GM23248 (cell line): ENCODE measurements at regions not wholly inside any gene's neighbourhood (a gene's known extent, or its start where the extent isn't known, plus 50 kb on each side); places are given as distances from the start of the nearest gene placed in this dataset.

Source experiments
- DNase-seq: peaks from one replicate; pipeline ENCODE4 v3.0.0-alpha.2; 2015
- H2AFZ ChIP-seq: fragments of 200-600 bp; sonication (generic); 2 replicates; pipeline ENCODE4 v1.6.1; 2016; ENCODE audit warnings: antibody characterized with exemption
- H3F3A ChIP-seq: fragments of 200-600 bp; sonication (generic); 2 replicates; pipeline ENCODE4 v1.6.1; 2016; ENCODE audit warnings: mild to moderate bottlenecking, antibody characterized with exemption, mixed run types; ENCODE audit not compliant: insufficient read depth
- H3K27ac ChIP-seq: fragments of 200-600 bp; sonication (generic); 2 replicates; pipeline ENCODE4 v1.5.1; 2016; ENCODE audit warnings: mild to moderate bottlenecking
- H3K27me3 ChIP-seq: fragments of 200-600 bp; sonication (generic); replicated peaks from 2 replicates; pipeline ENCODE4 v1.6.1; 2016; ENCODE audit warnings: mild to moderate bottlenecking; ENCODE audit not compliant: insufficient read depth
- H3K36me3 ChIP-seq: fragments of 200-600 bp; sonication (generic); 2 replicates; pipeline ENCODE4 v1.6.1; 2016; ENCODE audit warnings: low read depth, mild to moderate bottlenecking
- H3K4me1 ChIP-seq: fragments of 200-600 bp; sonication (generic); 2 replicates; pipeline ENCODE4 v1.6.1; 2016; ENCODE audit warnings: mild to moderate bottlenecking; ENCODE audit not compliant: insufficient read depth
- H3K4me2 ChIP-seq: fragments of 200-600 bp; sonication (generic); one replicate; pipeline ENCODE4 v1.6.1; 2016; ENCODE audit warnings: mild to moderate bottlenecking; ENCODE audit not compliant: unreplicated experiment
- H3K4me3 ChIP-seq: fragments of 200-600 bp; sonication (generic); 2 replicates; pipeline ENCODE4 v1.5.1; 2016; ENCODE audit warnings: mild to moderate bottlenecking
- H3K79me2 ChIP-seq: fragments of 200-600 bp; sonication (generic); 2 replicates; pipeline ENCODE4 v1.6.1; 2016; ENCODE audit warnings: mild to moderate bottlenecking; ENCODE audit not compliant: insufficient read depth
- H3K9ac ChIP-seq: fragments of 200-600 bp; sonication (generic); 2 replicates; pipeline ENCODE4 v1.6.1; 2016; ENCODE audit warnings: mild to moderate bottlenecking
- H3K9me2 ChIP-seq: fragments of 200-600 bp; sonication (generic); 2 replicates; pipeline ENCODE4 v1.6.1; 2016; ENCODE audit warnings: mixed run types, mild to moderate bottlenecking, moderate library complexity; ENCODE audit not compliant: insufficient read depth
- H3K9me3 ChIP-seq: fragments of 200-600 bp; sonication (generic); one replicate; pipeline ENCODE4 v1.6.1; 2017; ENCODE audit warnings: low read depth
- H4K20me1 ChIP-seq: fragments of 200-600 bp; sonication (generic); 2 replicates; pipeline ENCODE4 v1.6.0; 2016; ENCODE audit not compliant: insufficient read depth
- EZH2 ChIP-seq: fragments of 200-600 bp; sonication (generic); IDR thresholded peaks from 2 replicates; pipeline ENCODE4 v1.6.1; 2018; ENCODE audit warnings: antibody characterized with exemption, mild to moderate bottlenecking; ENCODE audit not compliant: insufficient read depth, poor library complexity, severe bottlenecking
- EZH2phosphoT487 ChIP-seq: fragments of 200-600 bp; sonication (generic); IDR thresholded peaks from 2 replicates; pipeline ENCODE4 v1.6.1; 2018; ENCODE audit warnings: antibody characterized with exemption, moderate library complexity, mild to moderate bottlenecking, low read depth; ENCODE audit not compliant: insufficient read depth
- WGBS, 2 experiments: methylation state at CpG; one replicate each; pipeline ENCODE4 v1.1.6; 2015 to 2017; ENCODE audit warnings: low lambda C conversion rate in 2 of 2, low coverage in 1 of 2; ENCODE audit errors: missing lambda C conversion rate in 2 of 2; 5-methylcytosine and 5-hydroxymethylcytosine counted together
- in situ Hi-C: fragments of 300-500 bp; cut with MboI; formaldehyde crosslinking; loops from 2 replicates; pipeline ENCODE4 v1.15.0; 2020

DNA sequence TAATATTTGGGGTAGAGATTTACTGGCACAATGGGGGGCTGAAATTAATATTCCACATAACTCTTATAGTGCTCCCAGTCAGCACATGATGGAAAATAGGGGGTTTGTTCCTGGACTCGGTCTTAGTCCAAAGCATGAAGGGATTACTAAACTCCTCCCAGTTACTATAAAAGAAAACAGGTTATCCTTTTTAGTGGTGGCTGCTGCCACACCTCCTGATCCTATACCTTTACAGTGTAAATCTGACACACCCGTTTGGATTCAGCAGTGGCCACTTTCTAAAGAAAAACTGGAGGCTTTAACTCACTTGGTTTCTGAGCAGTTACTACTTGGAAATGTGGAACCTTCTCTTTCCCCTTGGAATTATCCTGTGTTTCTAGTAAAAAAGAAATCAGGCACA lies 572.9 kb upstream of the PTGER4 start:
- no peak for DNase-seq
- Histone ChIP-seq H3K79me2 (no peaks in the 10 kb centered on the region), H4K20me1 (no peaks in the 10 kb centered on the region), H3F3A (no peaks in the 10 kb centered on the region), H3K4me1 (no peaks in the 10 kb centered on the region), H3K4me3 (no peak overlapping the region), H3K9me3 (no peaks in the 10 kb centered on the region), H3K9ac (no peak overlapping the region), H2AFZ (no peak overlapping the region), H3K4me2 (no peak overlapping the region), H3K9me2 (no peaks in the 10 kb centered on the region), H3K27ac (no peak overlapping the region), H3K36me3 (no peaks in the 10 kb centered on the region), H3K27me3 (no peaks in the 10 kb centered on the region)
- in situ Hi-C loops, result no loop called here
- WGBS, 2 experiments, result 67 to 71% methylated on average over 2 of the region's 2 CpGs
- TF ChIP-seq EZH2 (no peak), EZH2phosphoT487 (no peak)

GRCh38 chr5:40098313-40098712 lies 581.4 kb upstream of the PTGER4 start:
- H3K4me3 ChIP-seq, result no peak overlapping the region
- no peak for TF ChIP-seq EZH2phosphoT487
- no peak for TF ChIP-seq EZH2
- in situ Hi-C loops, result no loop called here
- H3K9me2 ChIP-seq, result no peaks in the 10 kb centered on the region
- no peaks in the 10 kb centered on the region for H4K20me1 ChIP-seq
- no peak overlapping the region for H3K9ac ChIP-seq
- H3K27ac ChIP-seq, result no peak overlapping the region
- H3K4me1 ChIP-seq, result no peaks in the 10 kb centered on the region
- H3K79me2 ChIP-seq, result no peaks in the 10 kb centered on the region
- no peak for DNase-seq
- H3K9me3 ChIP-seq, result no peaks in the 10 kb centered on the region
- H3K4me2 ChIP-seq, result no peak overlapping the region
- no peaks in the 10 kb centered on the region for H3F3A ChIP-seq
- no peak overlapping the region for H2AFZ ChIP-seq
- H3K27me3 ChIP-seq, result no peaks in the 10 kb centered on the region
- H3K36me3 ChIP-seq, result no peaks in the 10 kb centered on the region

DNA sequence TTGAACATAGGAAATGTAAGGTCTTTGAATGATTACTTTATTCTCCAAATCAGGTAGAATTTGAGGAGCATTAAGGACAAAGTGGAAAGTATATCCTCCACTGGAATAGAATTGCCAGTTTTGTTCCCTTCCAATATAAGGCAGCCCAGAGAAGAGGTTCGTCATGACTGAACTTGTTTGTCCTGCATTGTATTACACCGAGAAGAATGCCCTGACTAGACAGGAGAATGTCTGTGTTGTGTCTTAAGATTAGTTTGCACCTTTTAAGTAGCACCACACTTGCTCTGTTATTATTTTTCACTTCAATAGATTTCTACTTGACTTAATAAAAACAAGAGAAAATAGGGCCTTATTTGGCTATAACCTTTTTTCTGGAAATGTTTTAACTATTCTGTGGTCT lies 586.2 kb upstream of the PTGER4 start:
- no peaks in the 10 kb centered on the region for H3K9me2 ChIP-seq
- 20 to 24% methylated on average over 2 of the region's 2 CpGs for WGBS, 2 experiments
- H4K20me1 ChIP-seq, result no peaks in the 10 kb centered on the region
- H3K9ac ChIP-seq, result no peak overlapping the region
- no peaks in the 10 kb centered on the region for H3K9me3 ChIP-seq
- no peak overlapping the region for H3K4me2 ChIP-seq
- no peak for DNase-seq
- no peaks in the 10 kb centered on the region for H3K79me2 ChIP-seq
- no peak overlapping the region for H3K27ac ChIP-seq
- H3K4me3 ChIP-seq, result no peak overlapping the region
- no peaks in the 10 kb centered on the region for H3K27me3 ChIP-seq
- TF ChIP-seq EZH2phosphoT487 (no peak), EZH2 (no peak)
- H2AFZ ChIP-seq, result no peak overlapping the region
- in situ Hi-C loops, result no loop called here
- H3F3A ChIP-seq, result no peaks in the 10 kb centered on the region
- no peaks in the 10 kb centered on the region for H3K36me3 ChIP-seq
- H3K4me1 ChIP-seq, result no peaks in the 10 kb centered on the region

DNA sequence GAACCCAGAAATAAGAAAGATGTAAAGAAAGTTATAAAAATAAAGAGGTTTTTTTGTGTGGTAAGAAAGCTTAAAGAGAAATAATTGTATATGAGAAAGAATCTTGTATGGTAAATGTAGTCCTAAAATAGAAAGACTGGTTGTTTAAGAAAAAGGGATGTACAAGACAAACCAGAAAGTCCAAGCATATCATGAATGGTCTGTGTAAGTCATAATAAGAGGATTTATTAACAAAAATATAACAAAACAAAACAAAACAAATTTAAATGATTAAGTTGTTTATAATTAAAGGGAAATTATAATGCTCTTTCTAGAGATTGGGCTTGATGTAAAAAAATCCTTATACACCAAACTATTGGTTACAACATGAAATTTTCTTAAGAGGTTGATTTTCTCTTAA lies 590.4 kb upstream of the PTGER4 start:
- no peak for TF ChIP-seq EZH2
- TF ChIP-seq EZH2phosphoT487, result no peak
- H3F3A ChIP-seq, result no peaks in the 10 kb centered on the region
- no peak for DNase-seq

GRCh38 chr5:40084614-40085013 lies 595.1 kb upstream of the PTGER4 start:
- no peaks in the 10 kb centered on the region for H3K9me2 ChIP-seq
- H3K4me2 ChIP-seq, result no peak overlapping the region
- 0 out of 2 replicates have a peak, but pooled peaks cover 3% of the 10 kb centered on the region for H3K27me3 ChIP-seq
- no peak for TF ChIP-seq EZH2
- no peak for TF ChIP-seq EZH2phosphoT487
- no peak overlapping the region for H3K9ac ChIP-seq
- no peaks in the 10 kb centered on the region for H3K9me3 ChIP-seq
- no peaks in the 10 kb centered on the region for H3K36me3 ChIP-seq
- H3K4me3 ChIP-seq, result no peak overlapping the region
- in situ Hi-C loops, result no loop called here
- no peak for DNase-seq
- H3K27ac ChIP-seq, result no peak overlapping the region
- no peaks in the 10 kb centered on the region for H3K4me1 ChIP-seq
- no peaks in the 10 kb centered on the region for H4K20me1 ChIP-seq
- H3F3A ChIP-seq, result no peaks in the 10 kb centered on the region
- no peaks in the 10 kb centered on the region for H3K79me2 ChIP-seq
- WGBS, 2 experiments, result 58 to 71% methylated on average over 1 of the region's 1 CpG
- H2AFZ ChIP-seq, result no peak overlapping the region

More for the DNA sequence above, 590.4 kb upstream of the PTGER4 start:
- Histone ChIP-seq H3K27ac (no peak overlapping the region), H3K36me3 (no peaks in the 10 kb centered on the region), H3K4me3 (no peak overlapping the region), H3K27me3 (0 out of 2 replicates have a peak, but pooled peaks cover under 1% of the 10 kb centered on the region), H3K79me2 (no peaks in the 10 kb centered on the region), H3K9ac (no peak overlapping the region), H3K9me2 (no peaks in the 10 kb centered on the region), H3K4me2 (no peak overlapping the region), H2AFZ (no peak overlapping the region), H4K20me1 (no peaks in the 10 kb centered on the region), H3K9me3 (no peaks in the 10 kb centered on the region), H3K4me1 (no peaks in the 10 kb centered on the region)
- in situ Hi-C loops, result no loop called here
